Glutamatergic neuron (in vitro differentiated cells): ENCODE measurements at regions not wholly inside any gene's neighbourhood (a gene's known extent, or its start where the extent isn't known, plus 50 kb on each side); places are given as distances from the start of the nearest gene placed in this dataset.

Experiments used
- DNase-seq: peaks from one replicate; pipeline ENCODE4 v3.0.0; 2022
- H3K27ac Mint-ChIP-seq: one replicate; pipeline ENCODE4 v1.8.0; 2020; ENCODE audit warnings: mild to moderate bottlenecking, mixed read lengths, inconsistent platforms; ENCODE audit not compliant: unreplicated experiment
- H3K27me3 Mint-ChIP-seq: one replicate; pipeline ENCODE4 v1.8.0; 2020; ENCODE audit warnings: mild to moderate bottlenecking, moderate library complexity, mixed read lengths, inconsistent platforms; ENCODE audit not compliant: unreplicated experiment
- H3K36me3 Mint-ChIP-seq: one replicate; pipeline ENCODE4 v1.8.0; 2020; ENCODE audit warnings: mild to moderate bottlenecking, mixed read lengths, inconsistent platforms; ENCODE audit not compliant: unreplicated experiment
- H3K4me1 Mint-ChIP-seq: one replicate; pipeline ENCODE4 v1.8.0; 2020; ENCODE audit warnings: mild to moderate bottlenecking, low read depth, mixed read lengths, inconsistent platforms; ENCODE audit not compliant: unreplicated experiment
- H3K4me3 Mint-ChIP-seq: one replicate; pipeline ENCODE4 v1.8.0; 2020; ENCODE audit warnings: mild to moderate bottlenecking, mixed read lengths, inconsistent platforms; ENCODE audit not compliant: unreplicated experiment
- H3K9me3 Mint-ChIP-seq: one replicate; pipeline ENCODE4 v1.8.0; 2020; ENCODE audit warnings: mild to moderate bottlenecking, moderate library complexity, mixed read lengths, inconsistent platforms; ENCODE audit not compliant: unreplicated experiment
- CTCF ChIP-seq: fragments of 200-600 bp; sonication (generic); IDR thresholded peaks from one replicate; pipeline ENCODE4 v1.5.0; 2021; ENCODE audit not compliant: partially characterized antibody, unreplicated experiment

DNA sequence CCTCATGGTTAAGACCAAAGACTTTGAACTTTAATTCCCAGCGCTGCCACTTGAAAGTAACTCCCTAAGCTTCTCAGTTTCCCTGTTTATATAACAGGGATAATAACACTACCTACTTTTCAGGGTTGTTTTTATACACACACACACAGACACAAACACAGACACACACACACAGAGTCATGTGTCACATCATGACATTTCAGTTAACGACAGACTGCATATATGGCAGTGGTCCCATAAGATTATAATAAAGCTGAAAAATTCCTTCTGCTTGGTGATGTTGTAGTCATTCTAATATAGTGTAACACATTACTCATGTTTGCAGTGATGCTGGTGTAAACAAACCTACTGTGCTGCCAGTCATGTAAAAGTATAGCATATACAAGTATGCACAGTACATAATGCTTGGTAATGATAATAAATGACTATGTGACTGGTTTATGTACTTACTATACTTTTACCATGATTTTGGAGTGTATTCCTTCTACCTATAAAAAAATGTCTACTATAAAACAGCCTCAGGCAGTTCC, 89.2 kb upstream of the ITGA4 start:
- no peak for DNase-seq
- Mint-ChIP-seq H3K27me3 (peaks cover 3% of the 10 kb centered on the region), H3K27ac (no peak overlapping the region), H3K36me3 (no peaks in the 10 kb centered on the region), H3K4me1 (no peaks in the 10 kb centered on the region), H3K4me3 (no peak overlapping the region), H3K9me3 (peaks cover 1% of the 10 kb centered on the region)
- no peak for TF ChIP-seq CTCF

GRCh38 chr2:181370126-181370525, 87.1 kb upstream of the ITGA4 start:
- no peak overlapping the region for H3K27ac Mint-ChIP-seq
- no peaks in the 10 kb centered on the region for H3K36me3 Mint-ChIP-seq
- H3K4me1 Mint-ChIP-seq, result peaks cover 3% of the 10 kb centered on the region
- no peak overlapping the region for H3K4me3 Mint-ChIP-seq
- no peak for DNase-seq
- peaks cover 1% of the 10 kb centered on the region for H3K9me3 Mint-ChIP-seq
- peaks cover 3% of the 10 kb centered on the region for H3K27me3 Mint-ChIP-seq
- no peak for TF ChIP-seq CTCF

DNA sequence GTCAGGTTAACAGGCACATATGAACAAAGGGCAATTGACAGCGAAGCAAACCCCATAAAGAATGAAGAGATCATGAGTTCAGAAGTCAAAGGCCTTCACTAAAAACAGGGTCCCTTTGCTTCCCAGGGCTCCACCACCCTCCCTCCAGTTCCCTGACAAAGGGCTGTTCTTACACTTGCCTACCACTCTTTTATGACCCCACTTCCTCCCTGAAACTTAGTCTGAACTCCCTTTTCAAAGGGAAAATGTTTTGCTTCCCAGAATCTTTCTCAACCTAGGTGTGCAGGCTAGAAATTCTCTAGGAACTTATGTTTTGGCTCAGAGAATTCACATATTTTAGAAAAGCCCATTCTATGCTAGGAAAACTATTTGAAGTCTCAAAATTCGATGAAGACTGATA, 86.0 kb upstream of the ITGA4 start:
- Mint-ChIP-seq H3K36me3 (no peaks in the 10 kb centered on the region), H3K27me3 (peaks cover 3% of the 10 kb centered on the region), H3K4me1 (peaks cover 7% of the 10 kb centered on the region), H3K9me3 (peaks cover 1% of the 10 kb centered on the region), H3K4me3 (no peak overlapping the region), H3K27ac (no peak overlapping the region)
- no peak for DNase-seq
- TF ChIP-seq CTCF, result no peak

DNA sequence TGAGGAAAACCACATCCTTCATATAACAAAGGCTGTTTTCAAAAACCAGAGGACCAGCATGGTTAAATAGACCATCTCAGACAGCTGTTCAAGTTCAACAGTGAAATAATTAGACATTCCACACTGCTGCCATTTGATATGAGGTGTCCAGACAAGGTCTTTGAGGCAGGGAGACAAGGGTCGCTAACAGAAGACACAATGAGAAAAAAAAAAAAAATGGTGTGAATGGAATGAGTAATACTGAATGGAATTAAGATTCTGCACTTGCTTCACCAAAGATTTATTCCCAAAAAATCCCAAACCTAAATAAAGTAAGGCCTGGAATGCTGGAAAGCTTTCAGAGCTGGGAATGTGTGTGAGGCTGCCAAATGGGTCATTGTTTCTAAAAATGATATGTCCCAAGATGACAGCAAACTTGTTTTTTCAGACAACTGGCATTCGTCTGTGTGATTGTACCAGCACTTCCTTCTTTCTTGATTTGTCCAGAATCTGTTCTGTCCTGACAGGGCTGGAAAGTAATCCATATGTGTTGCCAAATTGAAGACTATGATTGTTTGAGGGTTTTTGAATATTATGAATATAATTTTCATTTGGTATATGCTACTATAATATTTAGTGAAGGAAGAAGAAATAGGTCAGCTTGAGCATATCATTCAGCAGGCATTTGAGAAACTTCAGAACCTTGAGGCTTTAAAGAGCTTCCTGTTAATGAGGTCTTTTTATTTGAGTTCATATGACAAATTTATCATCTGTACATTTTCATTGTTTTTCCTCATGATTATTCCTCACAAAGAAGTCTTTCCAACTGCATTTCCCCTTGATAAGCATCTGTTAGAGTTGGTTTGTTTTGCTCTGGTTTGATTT, 85.2 kb upstream of the ITGA4 start:
- DNase-seq, result no peak
- Mint-ChIP-seq H3K4me3 (no peak overlapping the region), H3K4me1 (peaks cover 13% of the 10 kb centered on the region), H3K27ac (no peak overlapping the region), H3K27me3 (peaks cover 3% of the 10 kb centered on the region), H3K36me3 (no peaks in the 10 kb centered on the region), H3K9me3 (peaks cover 1% of the 10 kb centered on the region)
- TF ChIP-seq CTCF, result no peak

DNA sequence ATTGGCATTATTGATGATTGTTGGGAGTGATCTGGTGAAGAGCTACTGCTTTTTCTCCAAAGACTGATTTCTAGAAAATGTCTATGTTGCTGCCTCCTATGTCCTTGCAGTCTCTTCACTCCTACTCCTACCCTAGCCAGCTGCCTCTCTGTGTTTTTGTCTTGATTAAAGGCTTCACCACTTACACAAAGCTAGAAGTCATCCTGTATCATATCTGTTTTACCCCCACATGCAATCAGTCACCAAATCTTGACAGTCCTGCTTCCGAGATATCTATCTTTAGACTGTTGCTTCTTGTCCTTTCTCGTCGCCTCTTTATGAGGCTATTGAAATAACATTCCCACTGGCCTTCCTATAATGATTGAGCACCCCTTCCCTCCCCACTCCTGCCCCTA, 84.5 kb upstream of the ITGA4 start:
- no peak for DNase-seq
- no peak overlapping the region for H3K4me3 Mint-ChIP-seq
- H3K4me1 Mint-ChIP-seq, result peaks cover 13% of the 10 kb centered on the region
- H3K27ac Mint-ChIP-seq, result no peak overlapping the region
- TF ChIP-seq CTCF, result no peak
- peaks cover 3% of the 10 kb centered on the region for H3K27me3 Mint-ChIP-seq
- H3K9me3 Mint-ChIP-seq, result peaks cover 1% of the 10 kb centered on the region
- no peaks in the 10 kb centered on the region for H3K36me3 Mint-ChIP-seq
